Lung (tissue), 11 donors: ENCODE measurements at regions not wholly inside any gene's neighbourhood (a gene's known extent, or its start where the extent isn't known, plus 50 kb on each side); places are given as distances from the start of the nearest gene placed in this dataset.

Source experiments
- ATAC-seq: fragments of 200-7000 bp; cut with Tn5 transposase; one replicate; pipeline ENCODE4 v1.9.1; 2020; ENCODE audit warnings: moderate number of reproducible peaks; ENCODE audit not compliant: insufficient read depth, low FRiP score
- DNase-seq, 3 donors: peaks; one replicate each; pipeline ENCODE4 v3.0.0-alpha.2; 2013 to 2017
- H3K27ac ChIP-seq, 2 donors: one replicate each; pipeline ENCODE4 v1.5.1; 2013; ENCODE audit warnings: mild to moderate bottlenecking in 2 of 2, moderate library complexity in 2 of 2, control low read depth in 1 of 2, inconsistent platforms in 1 of 2, low read depth in 1 of 2, low read length in 1 of 2
- H3K27me3 ChIP-seq, 3 donors: one replicate each; pipeline ENCODE4 v1.5.1; 2013; ENCODE audit warnings: low read length in 2 of 3; ENCODE audit not compliant: control insufficient read depth in 3 of 3, insufficient read depth in 3 of 3
- H3K36me3 ChIP-seq, 4 donors: one replicate each; pipeline ENCODE4 v1.5.1; 2013; ENCODE audit warnings: low read length in 4 of 4, mild to moderate bottlenecking in 1 of 4, moderate library complexity in 1 of 4; ENCODE audit not compliant: control insufficient read depth in 4 of 4, insufficient read depth in 4 of 4
- H3K4me1 ChIP-seq, 5 donors: one replicate each; pipeline ENCODE4 v1.5.1; 2013; ENCODE audit warnings: low read length in 5 of 5, mild to moderate bottlenecking in 2 of 5, moderate library complexity in 1 of 5; ENCODE audit not compliant: control insufficient read depth in 5 of 5, insufficient read depth in 5 of 5
- H3K4me3 ChIP-seq: one replicate; pipeline ENCODE4 v1.5.1; 2013; ENCODE audit warnings: mild to moderate bottlenecking, control low read depth, moderate library complexity
- H3K9ac ChIP-seq, 2 donors: one replicate each; pipeline ENCODE4 v1.5.1; 2013; ENCODE audit warnings: low read length in 2 of 2, control low read depth in 1 of 2; ENCODE audit not compliant: insufficient read depth in 1 of 2
- H3K9me3 ChIP-seq, 4 donors: one replicate each; pipeline ENCODE4 v1.5.1; 2013; ENCODE audit warnings: low read length in 3 of 4, mild to moderate bottlenecking in 1 of 4, moderate library complexity in 1 of 4; ENCODE audit not compliant: control insufficient read depth in 4 of 4, insufficient read depth in 3 of 4
- CTCF ChIP-seq: IDR thresholded peaks from 2 replicates; pipeline ENCODE4 v1.5.1; 2012; ENCODE audit warnings: mild to moderate bottlenecking; ENCODE audit errors: control extremely low read depth, extremely low read depth
- WGBS, 2 donors: extraction: QIAGEN DNeasy Blood & Tissue Kit; methylation state at CpG; one replicate each; pipeline ENCODE4 v1.1.7; 2013; 5-methylcytosine and 5-hydroxymethylcytosine counted together
- donor health status: control.
- donor health status: control.
- donor health status: Bipolar disorder and iron deficiency.
- donor health status: healthy.
- donor health status: DM: yes; HTN: yes; CAD: no.

- no peak for DNase-seq
- H3K9me3 ChIP-seq = no peaks in the 10 kb centered on the region
- no peak overlapping the region for H3K27ac ChIP-seq
- WGBS, 2 donors = 80 to 90% methylated on average over 5 of the region's 5 CpGs
- no peak overlapping the region for H3K4me3 ChIP-seq
- no peaks in the 10 kb centered on the region for H3K27me3 ChIP-seq
- no peak for ATAC-seq
- H3K4me1 ChIP-seq = peaks cover 0 to 28% (median 0%) of the 10 kb centered on the region in 5 donors
- H3K36me3 ChIP-seq = no peaks in the 10 kb centered on the region
- no peak for TF ChIP-seq CTCF
- no peak overlapping the region for H3K9ac ChIP-seq
These were observed 258.1 kb downstream of the STK31 start for GRCh38 chr7:23967949-23968599.

- no peak overlapping the region for H3K27ac ChIP-seq
- ATAC-seq (no peak), DNase-seq (no peak)
- TF ChIP-seq CTCF = no peak
- peaks cover 0 to 25% (median 0%) of the 10 kb centered on the region in 5 donors for H3K4me1 ChIP-seq
- H3K4me3 ChIP-seq = no peak overlapping the region
- H3K36me3 ChIP-seq = no peaks in the 10 kb centered on the region
- H3K27me3 ChIP-seq = no peaks in the 10 kb centered on the region
- no peak overlapping the region for H3K9ac ChIP-seq
- no peaks in the 10 kb centered on the region for H3K9me3 ChIP-seq
- WGBS, 2 donors = 46 to 85% methylated on average over 2 of the region's 2 CpGs
These were observed 258.8 kb downstream of the STK31 start for GRCh38 chr7:23968791-23969190.

- 45 to 66% methylated on average over 3 of the region's 3 CpGs for WGBS, 2 donors
- TF ChIP-seq CTCF = no peak
These were observed 259.4 kb downstream of the STK31 start for GRCh38 chr7:23969443-23969842.

GRCh38 chr7:23970193-23970592 is 260.2 kb downstream of the STK31 start:
- 77 to 80% methylated on average over 2 of the region's 2 CpGs for WGBS, 2 donors
- TF ChIP-seq CTCF = no peak
- H3K36me3 ChIP-seq = no peaks in the 10 kb centered on the region

More at GRCh38 chr7:23969443-23969842, 259.4 kb downstream of the STK31 start:
- Histone ChIP-seq H3K9ac (no peak overlapping the region), H3K4me1 (peaks cover 0 to 19% (median 0%) of the 10 kb centered on the region in 5 donors), H3K36me3 (no peaks in the 10 kb centered on the region), H3K9me3 (no peaks in the 10 kb centered on the region), H3K4me3 (no peak overlapping the region), H3K27ac (no peak overlapping the region), H3K27me3 (no peaks in the 10 kb centered on the region)
- DNase-seq (peak; percentile 21 to 43 (median 30)), ATAC-seq (no peak)

More at GRCh38 chr7:23970193-23970592, 260.2 kb downstream of the STK31 start:
- DNase-seq (no peak), ATAC-seq (no peak)
- Histone ChIP-seq H3K9ac (no peak overlapping the region), H3K27ac (no peak overlapping the region), H3K27me3 (no peaks in the 10 kb centered on the region), H3K4me1 (peaks cover 0 to 19% (median 0%) of the 10 kb centered on the region in 5 donors), H3K9me3 (no peaks in the 10 kb centered on the region), H3K4me3 (no peak overlapping the region)
